ENCODE measurements at regions not wholly inside any gene's neighbourhood (a gene's known extent, or its start where the extent isn't known, plus 50 kb on each side); places are given as distances from the start of the nearest gene placed in this dataset.

- no peak for DNase-seq
Observed at GRCh38 chr10:106457522-106457921, 707.0 kb downstream of the SORCS1 start.

- no peak for DNase-seq
Observed at GRCh38 chr10:106454233-106454632, 710.3 kb downstream of the SORCS1 start.

GRCh38 chr10:106450966-106451365, 713.5 kb downstream of the SORCS1 start:
- DNase-seq, result no peak

- DNase-seq, result no peak
Observed at GRCh38 chr10:106446920-106447319, 717.6 kb downstream of the SORCS1 start.

- no peak for DNase-seq
Observed at GRCh38 chr10:106442223-106442622, 722.3 kb downstream of the SORCS1 start.

- no peak for DNase-seq
Observed at GRCh38 chr10:106440767-106441166, 723.7 kb downstream of the SORCS1 start.

GRCh38 chr10:106440355-106440754, 724.2 kb downstream of the SORCS1 start:
- no peak for DNase-seq

GRCh38 chr10:106439366-106439765, 725.1 kb downstream of the SORCS1 start:
- DNase-seq, result no peak

GRCh38 chr10:106438386-106438785, 726.1 kb downstream of the SORCS1 start:
- DNase-seq, result no peak

- DNase-seq, result no peak
Observed at GRCh38 chr10:106436123-106436715, 728.3 kb downstream of the SORCS1 start.

- no peak for DNase-seq
Observed at GRCh38 chr10:106435081-106435480, 729.4 kb downstream of the SORCS1 start.

GRCh38 chr10:106424981-106425380, 739.5 kb downstream of the SORCS1 start:
- no peak for DNase-seq

GRCh38 chr10:106424054-106424453, 740.5 kb downstream of the SORCS1 start:
- DNase-seq, result no peak

GRCh38 chr10:106410331-106410730, 754.2 kb downstream of the SORCS1 start:
- DNase-seq, result no peak

- DNase-seq, result no peak
Observed at GRCh38 chr10:106405141-106405540, 759.4 kb downstream of the SORCS1 start.

GRCh38 chr10:106402458-106402857, 762.0 kb downstream of the SORCS1 start:
- DNase-seq, result no peak

GRCh38 chr10:106401967-106402366, 762.5 kb downstream of the SORCS1 start:
- no peak for DNase-seq

GRCh38 chr10:106401161-106401560, 763.3 kb downstream of the SORCS1 start:
- DNase-seq, result no peak

- no peak for DNase-seq
Observed at GRCh38 chr10:106399112-106399511, 765.4 kb downstream of the SORCS1 start.

- no peak for DNase-seq
Observed at GRCh38 chr10:106396192-106396591, 768.3 kb downstream of the SORCS1 start.

GRCh38 chr10:106395041-106395749, 769.3 kb downstream of the SORCS1 start:
- DNase-seq, result no peak

GRCh38 chr10:106392778-106393177, 771.7 kb downstream of the SORCS1 start:
- no peak for DNase-seq

GRCh38 chr10:106387063-106387462, 777.4 kb downstream of the SORCS1 start:
- DNase-seq, result no peak

GRCh38 chr10:106384496-106384895, 780.0 kb downstream of the SORCS1 start:
- DNase-seq, result no peak

GRCh38 chr10:106380706-106381105, 783.8 kb downstream of the SORCS1 start:
- no peak for DNase-seq
